ENCODE measurements at regions not wholly inside any gene's neighbourhood (a gene's known extent, or its start where the extent isn't known, plus 50 kb on each side); places are given as distances from the start of the nearest gene placed in this dataset.

- H3K9me3 ChIP-seq (ENCODE audit: low read depth), result no peaks in the 10 kb centered on the region
- H3K4me1 ChIP-seq, result no peaks in the 10 kb centered on the region
- H3K9ac ChIP-seq, result no peak overlapping the region
- Mint-ChIP-seq H3K36me3 (no peaks in the 10 kb centered on the region), H3K4me3 (no peak overlapping the region), H3K27ac (no peak overlapping the region), H3K27me3 (ENCODE audit: insufficient read depth, low read depth) (no peaks in the 10 kb centered on the region), H3K4me1 (no peaks in the 10 kb centered on the region), H3K9me3 (no peaks in the 10 kb centered on the region)
- no peaks in the 10 kb centered on the region for H3F3A ChIP-seq (ENCODE audit: low read depth)
- no peak overlapping the region for H3K4me3 ChIP-seq
- no peak overlapping the region for H3K27ac ChIP-seq
- H3K36me3 ChIP-seq, result no peaks in the 10 kb centered on the region
- TF ChIP-seq EZH2phosphoT487 (IDR thresholded peaks at IDR 0.05) (no peak), CTCF (IDR thresholded peaks at IDR 0.05) (no peak), EZH2 (IDR thresholded peaks at IDR 0.05) (no peak)
- H3K79me2 ChIP-seq (ENCODE audit: low read depth), result no peaks in the 10 kb centered on the region
- no peaks in the 10 kb centered on the region for H3K27me3 ChIP-seq
- no peak overlapping the region for H2AFZ ChIP-seq (replicated peaks)
- no peaks in the 10 kb centered on the region for H4K20me1 ChIP-seq (ENCODE audit: low read depth)
- DNase-seq (ENCODE audit: low spot score), result no peak
- no peak overlapping the region for H3K4me2 ChIP-seq
Measured at GRCh38 chr1:199550199-199551065, 477.1 kb upstream of the NR5A2 start.

GRCh38 chr1:199551967-199552565 lies 475.4 kb upstream of the NR5A2 start:
- H4K20me1 ChIP-seq (ENCODE audit: low read depth), result no peaks in the 10 kb centered on the region
- H3K9me3 Mint-ChIP-seq, result no peaks in the 10 kb centered on the region
- H2AFZ ChIP-seq (replicated peaks), result no peak overlapping the region
- DNase-seq (ENCODE audit: low spot score), result peak; percentile 77
- no peaks in the 10 kb centered on the region for H3K79me2 ChIP-seq (ENCODE audit: low read depth)
- H3K36me3 ChIP-seq, result no peaks in the 10 kb centered on the region
- H3K4me1 Mint-ChIP-seq, result no peaks in the 10 kb centered on the region
- no peak overlapping the region for H3K9ac ChIP-seq
- no peak overlapping the region for H3K27ac ChIP-seq
- H3K36me3 Mint-ChIP-seq, result no peaks in the 10 kb centered on the region
- no peaks in the 10 kb centered on the region for H3K9me3 ChIP-seq (ENCODE audit: low read depth)
- H3K4me1 ChIP-seq, result no peaks in the 10 kb centered on the region
- H3K27me3 ChIP-seq, result no peaks in the 10 kb centered on the region
- H3K4me3 Mint-ChIP-seq, result no peak overlapping the region
- no peak overlapping the region for H3K27ac Mint-ChIP-seq
- H3K4me3 ChIP-seq, result no peak overlapping the region
- no peak for TF ChIP-seq EZH2phosphoT487 (IDR thresholded peaks at IDR 0.05)
- TF ChIP-seq CTCF (IDR thresholded peaks at IDR 0.05), result peak; percentile 93
- H3F3A ChIP-seq (ENCODE audit: low read depth), result no peaks in the 10 kb centered on the region
- H3K27me3 Mint-ChIP-seq (ENCODE audit: insufficient read depth, low read depth), result no peaks in the 10 kb centered on the region
- no peak overlapping the region for H3K4me2 ChIP-seq

GRCh38 chr1:199553104-199553503 lies 474.4 kb upstream of the NR5A2 start:
- no peak overlapping the region for H3K27ac Mint-ChIP-seq
- H3K4me3 ChIP-seq, result no peak overlapping the region
- no peaks in the 10 kb centered on the region for H3K36me3 Mint-ChIP-seq
- H3F3A ChIP-seq (ENCODE audit: low read depth), result no peaks in the 10 kb centered on the region
- H3K27me3 ChIP-seq, result no peaks in the 10 kb centered on the region
- no peak overlapping the region for H3K9ac ChIP-seq
- no peaks in the 10 kb centered on the region for H3K36me3 ChIP-seq
- no peak overlapping the region for H3K27ac ChIP-seq
- no peaks in the 10 kb centered on the region for H4K20me1 ChIP-seq (ENCODE audit: low read depth)
- no peaks in the 10 kb centered on the region for H3K4me1 Mint-ChIP-seq
- H3K79me2 ChIP-seq (ENCODE audit: low read depth), result no peaks in the 10 kb centered on the region
- H3K9me3 ChIP-seq (ENCODE audit: low read depth), result no peaks in the 10 kb centered on the region
- no peak overlapping the region for H3K4me3 Mint-ChIP-seq
- no peak for DNase-seq (ENCODE audit: low spot score)
- H3K4me2 ChIP-seq, result no peak overlapping the region
- H3K27me3 Mint-ChIP-seq (ENCODE audit: insufficient read depth, low read depth), result no peaks in the 10 kb centered on the region
- no peaks in the 10 kb centered on the region for H3K9me3 Mint-ChIP-seq
- H2AFZ ChIP-seq (replicated peaks), result no peak overlapping the region
- no peaks in the 10 kb centered on the region for H3K4me1 ChIP-seq
- no peak for TF ChIP-seq CTCF (IDR thresholded peaks at IDR 0.05)
- TF ChIP-seq EZH2phosphoT487 (IDR thresholded peaks at IDR 0.05), result no peak
- TF ChIP-seq EZH2 (IDR thresholded peaks at IDR 0.05), result no peak

All from neural progenitor cell (in vitro differentiated cells).